ENCODE measurements at regions not wholly inside any gene's neighbourhood (a gene's known extent, or its start where the extent isn't known, plus 50 kb on each side); places are given as distances from the start of the nearest gene placed in this dataset.
A peak's percentile ranks its signal among the peaks of the same experiment; 100 is the strongest.

DNA sequence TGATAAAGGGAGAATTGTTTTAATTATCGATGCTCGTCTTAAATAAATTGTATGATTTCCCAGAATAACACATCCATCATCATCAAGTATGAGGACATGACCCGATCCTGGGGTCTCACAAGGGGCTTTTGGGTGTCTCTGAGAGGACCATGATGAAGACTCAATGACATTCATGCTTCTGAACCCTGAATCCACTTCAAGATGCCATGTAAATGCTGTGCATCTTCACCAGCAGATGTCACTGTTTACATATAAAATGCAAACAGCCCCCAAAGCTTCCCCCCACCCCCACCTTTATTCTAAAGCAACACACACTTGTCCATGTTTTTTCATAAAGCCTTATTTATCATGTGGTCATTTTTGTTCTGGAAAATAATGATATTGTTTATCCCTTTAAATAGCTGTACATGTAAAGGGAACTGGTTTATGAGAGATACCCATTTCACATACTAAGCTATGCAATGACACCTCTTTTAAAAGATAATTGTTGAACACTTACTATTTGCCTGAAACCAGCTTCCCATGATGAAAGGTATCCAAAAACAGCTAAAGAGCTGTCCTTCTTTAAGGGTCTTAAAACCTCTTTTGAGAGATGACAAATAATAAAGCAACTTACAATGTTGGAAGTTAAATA lies 69.7 kb upstream of the UBE3A start:
- peak; percentile 17 for DNase-seq (ENCODE audit: low read depth)

DNA sequence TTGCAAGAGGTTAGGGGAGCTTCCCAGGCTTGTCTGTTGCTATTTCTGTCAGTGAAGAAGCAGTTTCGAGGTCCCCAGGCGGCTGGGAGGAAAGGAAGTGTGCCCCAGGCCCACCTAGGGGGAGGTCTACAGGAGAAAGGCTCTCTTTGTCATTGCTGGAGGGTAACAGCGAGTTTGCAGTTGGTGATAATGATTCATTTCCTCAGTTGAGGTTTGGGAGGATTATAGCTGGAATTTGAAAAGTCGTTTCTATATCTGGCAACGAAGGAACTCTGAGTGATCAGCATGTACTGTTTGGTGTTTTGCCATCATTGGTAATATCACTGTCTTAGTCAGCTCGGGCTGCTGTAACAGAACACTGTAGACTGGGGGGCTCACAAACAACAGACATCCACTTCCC lies 65.5 kb upstream of the UBE3A start:
- DNase-seq (ENCODE audit: low read depth): peak; percentile 11

GRCh38 chr15:25501828-25502446 lies 63.1 kb upstream of the UBE3A start:
- DNase-seq (ENCODE audit: low read depth): peak; percentile 4

DNA sequence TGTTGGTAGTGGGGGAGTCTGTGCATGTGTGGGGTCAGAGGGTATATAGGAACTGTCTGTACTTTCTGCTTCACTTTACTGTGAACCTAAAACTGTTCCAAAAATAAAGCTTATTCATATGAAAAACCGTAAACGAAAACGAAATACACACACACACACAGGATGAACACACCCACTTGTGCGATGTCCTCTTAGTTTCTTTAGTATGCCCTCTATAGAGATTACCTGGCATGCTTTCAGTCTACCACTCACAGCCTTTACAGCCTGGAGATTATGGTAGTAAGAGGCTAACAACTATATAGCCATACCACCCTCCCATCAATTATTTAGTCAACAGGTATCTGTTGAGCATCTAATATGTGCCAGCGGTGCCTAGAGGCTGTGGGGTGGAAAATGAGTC lies 60.0 kb upstream of the UBE3A start:
- no peak for DNase-seq (ENCODE audit: low read depth)

GRCh38 chr15:25497934-25498333 lies 59.1 kb upstream of the UBE3A start:
- no peak for DNase-seq (ENCODE audit: low read depth)

DNA sequence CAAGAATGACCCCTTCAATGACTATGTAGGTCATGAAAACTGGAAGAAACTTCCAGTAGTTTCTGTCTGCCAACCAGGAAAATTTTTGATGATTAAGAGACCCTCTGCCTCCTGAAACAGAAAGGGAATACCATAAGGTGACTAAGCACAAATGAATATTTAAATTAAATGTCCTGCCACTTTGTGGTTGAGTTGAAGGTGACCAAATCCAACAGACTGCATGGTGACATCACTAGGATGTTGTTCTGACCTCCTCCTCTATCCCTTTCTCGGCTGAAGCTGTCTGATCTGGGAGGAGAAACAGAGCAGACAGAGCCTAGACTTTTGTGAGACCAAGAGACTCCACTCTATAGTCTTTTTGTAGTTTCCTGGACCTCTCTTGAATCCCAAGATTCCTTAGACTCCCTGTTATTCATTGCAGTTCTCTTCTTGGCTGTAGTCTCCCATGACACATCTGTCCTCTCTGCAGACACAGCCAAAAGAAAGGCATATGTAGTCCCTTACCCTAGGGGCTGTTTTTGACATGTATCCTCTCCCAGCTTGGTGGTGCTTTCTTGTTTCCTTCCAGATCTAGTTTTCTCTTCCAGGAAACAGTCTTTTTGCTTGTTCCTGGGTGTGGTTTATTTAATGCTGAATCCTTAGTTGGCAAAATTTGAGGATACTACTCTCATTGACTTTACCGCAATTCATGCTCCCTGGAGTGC lies 55.2 kb upstream of the UBE3A start:
- no peak for DNase-seq (ENCODE audit: low read depth)

GRCh38 chr15:25492315-25492714 lies 53.5 kb upstream of the UBE3A start:
- no peak for DNase-seq (ENCODE audit: low read depth)

All from RPMI7951 (cell line).